NCI-H510A (cell line): ENCODE measurements at regions not wholly inside any gene's neighbourhood (a gene's known extent, or its start where the extent isn't known, plus 50 kb on each side); places are given as distances from the start of the nearest gene placed in this dataset.
"Not testable (repeated sequence)": the region's sequence is repeated elsewhere in the genome, so short reads cannot be mapped to it uniquely, and the experiment has no call there.

Source experiments
- DNase-seq: peaks from one replicate; lab custom pipeline; 2025; lab: John Stamatoyannopoulos, UW

- no peak for DNase-seq
Measured at GRCh38 chr6:163768905-163769304, 354.4 kb downstream of the QKI start.

GRCh38 chr6:163766936-163767335, 352.4 kb downstream of the QKI start:
- DNase-seq: no peak

- no peak for DNase-seq
Measured at GRCh38 chr6:163765335-163765734, 350.8 kb downstream of the QKI start.

- DNase-seq: no peak
Measured at GRCh38 chr6:163764565-163764964, 350.0 kb downstream of the QKI start.

GRCh38 chr6:163761481-163761880, 347.0 kb downstream of the QKI start:
- DNase-seq: no peak

GRCh38 chr6:163760860-163761259, 346.3 kb downstream of the QKI start:
- no peak for DNase-seq

- DNase-seq: no peak
Measured at GRCh38 chr6:163759542-163759941, 345.0 kb downstream of the QKI start.

- DNase-seq: no peak
Measured at GRCh38 chr6:163757520-163757919, 343.0 kb downstream of the QKI start.

GRCh38 chr6:163756079-163756478, 341.6 kb downstream of the QKI start:
- no peak for DNase-seq

GRCh38 chr6:163754866-163755265, 340.3 kb downstream of the QKI start:
- no peak for DNase-seq

GRCh38 chr6:163753430-163753829, 338.9 kb downstream of the QKI start:
- no peak for DNase-seq

GRCh38 chr6:163752446-163752845, 337.9 kb downstream of the QKI start:
- DNase-seq: no peak

GRCh38 chr6:163751032-163751525, 336.6 kb downstream of the QKI start:
- no peak for DNase-seq

GRCh38 chr6:163750431-163751031, 336.0 kb downstream of the QKI start:
- DNase-seq: no peak

GRCh38 chr6:163748886-163749285, 334.4 kb downstream of the QKI start:
- DNase-seq: no peak

- DNase-seq: no peak
Measured at GRCh38 chr6:163748036-163748435, 333.5 kb downstream of the QKI start.

- DNase-seq: not testable (repeated sequence)
Measured at GRCh38 chr6:163747058-163747457, 332.5 kb downstream of the QKI start.

GRCh38 chr6:163745536-163746400, 331.2 kb downstream of the QKI start:
- DNase-seq: no peak

GRCh38 chr6:163744256-163744925, 329.9 kb downstream of the QKI start:
- DNase-seq: no peak

GRCh38 chr6:163743796-163744195, 329.3 kb downstream of the QKI start:
- no peak for DNase-seq

- DNase-seq: no peak
Measured at GRCh38 chr6:163741743-163742363, 327.3 kb downstream of the QKI start.

- no peak for DNase-seq
Measured at GRCh38 chr6:163741342-163741741, 326.8 kb downstream of the QKI start.
